Liver (tissue), 8 donors: ENCODE measurements at regions not wholly inside any gene's neighbourhood (a gene's known extent, or its start where the extent isn't known, plus 50 kb on each side); places are given as distances from the start of the nearest gene placed in this dataset.

Source experiments
- DNase-seq: peaks from one replicate; pipeline ENCODE4 v3.0.0-alpha.2; 2017; ENCODE audit warnings: low spot score
- H3K27ac ChIP-seq, 2 donors: one replicate each; pipeline ENCODE4 v1.7.0; 2013; ENCODE audit warnings: inconsistent platforms in 2 of 2, low read length in 2 of 2, control low read depth in 1 of 2, low read depth in 1 of 2, mild to moderate bottlenecking in 1 of 2
- H3K27me3 ChIP-seq, 4 donors: one replicate each; pipeline versions ENCODE4 v1.6.1 to v1.7.0; 2013; ENCODE audit warnings: low read length in 3 of 4, inconsistent platforms in 1 of 4, mild to moderate bottlenecking in 1 of 4, moderate library complexity in 1 of 4; ENCODE audit not compliant: control insufficient read depth in 4 of 4, insufficient read depth in 4 of 4
- H3K36me3 ChIP-seq, 4 donors: one replicate each; pipeline versions ENCODE4 v1.6.1 to v1.7.0; 2013; ENCODE audit warnings: low read length in 3 of 4, mild to moderate bottlenecking in 3 of 4, low read depth in 1 of 4, moderate library complexity in 1 of 4; ENCODE audit not compliant: control insufficient read depth in 4 of 4, insufficient read depth in 3 of 4
- H3K4me1 ChIP-seq, 4 donors: one replicate each; pipeline versions ENCODE4 v1.6.1 to v1.7.0; 2013; ENCODE audit warnings: low read length in 3 of 4, mild to moderate bottlenecking in 3 of 4, moderate library complexity in 1 of 4; ENCODE audit not compliant: control insufficient read depth in 4 of 4, insufficient read depth in 4 of 4
- H3K4me3 ChIP-seq, 3 donors: one replicate each; pipeline versions ENCODE4 v1.6.1 to v1.7.0; 2013; ENCODE audit warnings: low read length in 3 of 3, control low read depth in 1 of 3, low read depth in 1 of 3, mild to moderate bottlenecking in 1 of 3
- H3K9ac ChIP-seq, 2 donors: one replicate each; pipeline ENCODE4 v1.7.0; 2013; ENCODE audit warnings: low read length in 2 of 2, mild to moderate bottlenecking in 2 of 2, moderate library complexity in 2 of 2, control low read depth in 1 of 2, low read depth in 1 of 2
- H3K9me3 ChIP-seq, 4 donors: one replicate each; pipeline versions ENCODE4 v1.6.1 to v1.7.0; 2013; ENCODE audit warnings: low read length in 3 of 4; ENCODE audit not compliant: control insufficient read depth in 4 of 4
- ATF3 ChIP-seq: IDR thresholded peaks from 2 replicates; pipeline ENCODE4 v1.6.1; 2016; ENCODE audit warnings: antibody characterized with exemption
- CTCF ChIP-seq: fragments of 150-350 bp; IDR thresholded peaks from 2 replicates; pipeline ENCODE4 v1.5.1; 2017; ENCODE audit warnings: improper control_type of control experiment, low read depth, low read length; ENCODE audit not compliant: missing input control
- EGR1 ChIP-seq, 2 donors: IDR thresholded peaks; 2 replicates each; pipeline ENCODE4 v1.6.1; 2016 to 2018; ENCODE audit warnings: antibody characterized with exemption in 2 of 2, low read depth in 2 of 2
- FOXA1 ChIP-seq: IDR thresholded peaks from 2 replicates; pipeline ENCODE4 v1.6.1; 2016; ENCODE audit warnings: antibody characterized with exemption
- GABPA ChIP-seq, 2 donors: IDR thresholded peaks in 1 of 2; conservative IDR thresholded peaks in 1 of 2; 2 replicates each; pipeline ENCODE4 v1.6.1; 2016; ENCODE audit warnings: antibody characterized with exemption in 2 of 2, mild to moderate bottlenecking in 1 of 2, moderate library complexity in 1 of 2
- HNF4A ChIP-seq, 2 donors: conservative IDR thresholded peaks; 2 replicates each; pipeline ENCODE4 v1.6.1; 2016; ENCODE audit warnings: antibody characterized with exemption in 2 of 2, mild to moderate bottlenecking in 2 of 2
- HNF4G ChIP-seq: IDR thresholded peaks from 2 replicates; pipeline ENCODE4 v1.6.1; 2016; ENCODE audit warnings: antibody characterized with exemption
- MAX ChIP-seq: IDR thresholded peaks from 2 replicates; pipeline ENCODE4 v1.6.1; 2016; ENCODE audit warnings: antibody characterized with exemption
- RAD21 ChIP-seq, 2 donors: IDR thresholded peaks; 2 replicates each; pipeline ENCODE4 v1.6.1; 2016; ENCODE audit warnings: antibody characterized with exemption in 2 of 2, mild to moderate bottlenecking in 2 of 2
- REST ChIP-seq: IDR thresholded peaks from 2 replicates; pipeline ENCODE4 v1.6.1; 2016; ENCODE audit warnings: antibody characterized with exemption, mild to moderate bottlenecking
- RXRA ChIP-seq, 2 donors: IDR thresholded peaks; 2 replicates each; pipeline ENCODE4 v1.6.1; 2017 to 2018; ENCODE audit warnings: antibody characterized with exemption in 2 of 2, mild to moderate bottlenecking in 1 of 2
- SP1 ChIP-seq: IDR thresholded peaks from 2 replicates; pipeline ENCODE4 v1.6.1; 2018; ENCODE audit warnings: antibody characterized with exemption, mild to moderate bottlenecking
- TAF1 ChIP-seq: conservative IDR thresholded peaks from 2 replicates; pipeline ENCODE4 v1.6.1; 2016; ENCODE audit warnings: antibody characterized with exemption, mild to moderate bottlenecking
- YY1 ChIP-seq: IDR thresholded peaks from 2 replicates; pipeline ENCODE4 v1.6.1; 2016; ENCODE audit warnings: antibody characterized with exemption, mild to moderate bottlenecking
- ZBTB33 ChIP-seq: IDR thresholded peaks from 2 replicates; pipeline ENCODE4 v1.6.1; 2016; ENCODE audit warnings: antibody characterized with exemption
- WGBS: extraction: QIAGEN DNeasy Blood & Tissue Kit; methylation state at CpG from one replicate; pipeline ENCODE4 v1.1.7; 2013; 5-methylcytosine and 5-hydroxymethylcytosine counted together
- donor health status: healthy.
- donor health status: healthy.
- donor health status: healthy.
- donor health status: healthy.
- donor health status: healthy.

- Histone ChIP-seq H3K4me3 (no peak overlapping the region), H3K27ac (no peak overlapping the region), H3K9me3 (no peaks in the 10 kb centered on the region), H3K27me3 (peaks cover 0 to 8% (median 5%) of the 10 kb centered on the region in 4 donors), H3K4me1 (no peaks in the 10 kb centered on the region), H3K9ac (no peak overlapping the region), H3K36me3 (no peaks in the 10 kb centered on the region)
- DNase-seq, result no peak
- 44% methylated on average over 10 of the region's 10 CpGs for WGBS
- TF ChIP-seq RAD21 (IDR thresholded peaks at IDR 0.05) (peak in 1 of 2 donors; percentile 17), MAX (no peak), ATF3 (no peak)
Observed at GRCh38 chr18:76259096-76259495, 235.9 kb downstream of the ZNF516 start.

- no peak overlapping the region for H3K9ac ChIP-seq
- H3K27ac ChIP-seq, result no peak overlapping the region
- H3K9me3 ChIP-seq, result no peaks in the 10 kb centered on the region
- H3K27me3 ChIP-seq, result peaks cover 0 to 8% (median 5%) of the 10 kb centered on the region in 4 donors
- 53% methylated on average over 2 of the region's 2 CpGs for WGBS
- H3K4me1 ChIP-seq, result no peaks in the 10 kb centered on the region
- no peaks in the 10 kb centered on the region for H3K36me3 ChIP-seq
- no peak overlapping the region for H3K4me3 ChIP-seq
- no peak for DNase-seq
- TF ChIP-seq HNF4A (conservative IDR thresholded peaks at IDR 0.05), result no peak
- TF ChIP-seq TAF1, result no peak
- no peak for TF ChIP-seq YY1
- TF ChIP-seq SP1, result no peak
- TF ChIP-seq CTCF, result no peak
- no peak for TF ChIP-seq EGR1 (IDR thresholded peaks at IDR 0.05; ENCODE audit: low read depth in 2 of 2)
- TF ChIP-seq HNF4G, result no peak
- no peak for TF ChIP-seq REST
- TF ChIP-seq GABPA (IDR thresholded peaks at IDR 0.05 in 1 of 2, conservative IDR thresholded peaks at IDR 0.05 in 1 of 2), result no peak
- no peak for TF ChIP-seq MAX
- TF ChIP-seq FOXA1, result no peak
- no peak for TF ChIP-seq ATF3
- TF ChIP-seq ZBTB33, result no peak
- TF ChIP-seq RXRA (IDR thresholded peaks at IDR 0.05), result no peak
- no peak for TF ChIP-seq RAD21 (IDR thresholded peaks at IDR 0.05)
Observed at GRCh38 chr18:76258209-76258608, 236.8 kb downstream of the ZNF516 start.
